PC-3 (cell line): ENCODE measurements at regions not wholly inside any gene's neighbourhood (a gene's known extent, or its start where the extent isn't known, plus 50 kb on each side); places are given as distances from the start of the nearest gene placed in this dataset.

Experiments used
- EZH2phosphoT487 ChIP-seq: fragments of 300-600 bp; sonication (generic); IDR thresholded peaks from 2 replicates; pipeline ENCODE4 v1.6.1; 2018; ENCODE audit warnings: mild to moderate bottlenecking, antibody characterized with exemption, low read length, borderline replicate concordance
- TF ChIP-seq, protein P1 (sequence below): fragments of 300-600 bp; sonication (generic); conservative IDR thresholded peaks from 2 replicates; pipeline ENCODE4 v1.5.1; 2017; ENCODE audit warnings: antibody characterized with exemption, low read depth, mild to moderate bottlenecking, low read length

DNA sequence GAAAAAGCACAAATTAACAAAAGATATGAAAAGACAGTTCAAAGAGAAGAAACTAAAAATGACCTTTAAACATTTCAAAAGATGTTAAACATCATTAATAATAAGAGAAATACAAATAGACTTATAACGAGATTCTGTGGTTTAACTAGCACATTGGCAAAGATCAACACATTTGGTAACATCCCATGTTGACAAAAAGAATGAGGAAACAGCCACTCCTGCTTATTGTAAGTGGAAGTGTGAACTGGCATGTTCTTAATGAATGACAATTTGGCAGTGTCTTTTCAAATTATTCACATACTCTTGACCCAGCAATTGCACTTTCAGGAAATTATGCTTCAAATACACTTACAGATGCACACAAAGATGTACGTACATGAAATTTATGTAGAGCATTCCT, 176.3 kb downstream of the TLE1 start:
- TF ChIP-seq, protein P1, sequence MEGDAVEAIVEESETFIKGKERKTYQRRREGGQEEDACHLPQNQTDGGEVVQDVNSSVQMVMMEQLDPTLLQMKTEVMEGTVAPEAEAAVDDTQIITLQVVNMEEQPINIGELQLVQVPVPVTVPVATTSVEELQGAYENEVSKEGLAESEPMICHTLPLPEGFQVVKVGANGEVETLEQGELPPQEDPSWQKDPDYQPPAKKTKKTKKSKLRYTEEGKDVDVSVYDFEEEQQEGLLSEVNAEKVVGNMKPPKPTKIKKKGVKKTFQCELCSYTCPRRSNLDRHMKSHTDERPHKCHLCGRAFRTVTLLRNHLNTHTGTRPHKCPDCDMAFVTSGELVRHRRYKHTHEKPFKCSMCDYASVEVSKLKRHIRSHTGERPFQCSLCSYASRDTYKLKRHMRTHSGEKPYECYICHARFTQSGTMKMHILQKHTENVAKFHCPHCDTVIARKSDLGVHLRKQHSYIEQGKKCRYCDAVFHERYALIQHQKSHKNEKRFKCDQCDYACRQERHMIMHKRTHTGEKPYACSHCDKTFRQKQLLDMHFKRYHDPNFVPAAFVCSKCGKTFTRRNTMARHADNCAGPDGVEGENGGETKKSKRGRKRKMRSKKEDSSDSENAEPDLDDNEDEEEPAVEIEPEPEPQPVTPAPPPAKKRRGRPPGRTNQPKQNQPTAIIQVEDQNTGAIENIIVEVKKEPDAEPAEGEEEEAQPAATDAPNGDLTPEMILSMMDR, result no peak
- TF ChIP-seq EZH2phosphoT487, result no peak
